IMR-90 (cell line): ENCODE measurements at regions not wholly inside any gene's neighbourhood (a gene's known extent, or its start where the extent isn't known, plus 50 kb on each side); places are given as distances from the start of the nearest gene placed in this dataset.

ENCODE experiments used
- CTCF ChIP-seq: conservative IDR thresholded peaks from 2 replicates; pipeline ENCODE4 v1.5.1; 2012; ENCODE audit warnings: mild to moderate bottlenecking, low read depth, low read length, improper control_type of control experiment
- FOS ChIP-seq: fragments of 150-350 bp; IDR thresholded peaks from 2 replicates; pipeline ENCODE4 v1.6.1; 2016; ENCODE audit warnings: low read depth, low read length
- POLR2A ChIP-seq: IDR thresholded peaks from 2 replicates; pipeline ENCODE4 v1.6.1; 2012; ENCODE audit warnings: mild to moderate bottlenecking, low read depth, low read length
- RAD21 ChIP-seq: IDR thresholded peaks from 2 replicates; pipeline ENCODE4 v1.6.1; 2012; ENCODE audit warnings: low read length, improper control_type of control experiment
- RFX5 ChIP-seq: IDR thresholded peaks from 2 replicates; pipeline ENCODE4 v1.8.0; 2012; ENCODE audit warnings: low read depth, mild to moderate bottlenecking, low read length, moderate library complexity

- TF ChIP-seq RAD21 (no peak), RFX5 (no peak), CTCF (no peak), POLR2A (no peak), FOS (no peak)
Measured at GRCh38 chr4:37146260-37146659, 98.3 kb upstream of the NWD2 start.
